ENCODE measurements at regions not wholly inside any gene's neighbourhood (a gene's known extent, or its start where the extent isn't known, plus 50 kb on each side); places are given as distances from the start of the nearest gene placed in this dataset.

GRCh38 chr11:79515781-79516180, 75.0 kb upstream of the TENM4 start:
- Mint-ChIP-seq H3K27me3 (ENCODE audit: low read depth) (no peaks in the 10 kb centered on the region; the same call in none of the 2 replicates), H3K4me3 (no peak overlapping the region), H3K27ac (no peak overlapping the region), H3K9me3 (no peaks in the 10 kb centered on the region; a peak in 1 of 5 replicates), H3K4me1 (peaks cover 12 to 24% of the 10 kb centered on the region in 2 experiments), H3K36me3 (ENCODE audit: insufficient read depth in 1 of 3, low read depth in 3 of 3) (no peaks in the 10 kb centered on the region)
- H3K9me3 ChIP-seq (ENCODE audit: control insufficient read depth, low read depth, low read length), result no peaks in the 10 kb centered on the region
- no peak overlapping the region for H3K27ac ChIP-seq (ENCODE audit: insufficient read length, low read depth, low read length)
- WGBS (ENCODE audit: extremely low coverage, insufficient read length, low lambda C conversion rate), result no CpG with 5 or more reads among the region's 1 CpG
- no peak overlapping the region for H3K56ac ChIP-seq (ENCODE audit: insufficient read length, low read depth, low read length)
- H2BK20ac ChIP-seq (ENCODE audit: low read depth, low read length, poor library complexity, severe bottlenecking), result no peak overlapping the region
- H3T11ph ChIP-seq (ENCODE audit: low read length), result no peak overlapping the region
- no peak overlapping the region for H3K23ac ChIP-seq (ENCODE audit: insufficient read length, low read depth, low read length)
- H3K27me3 ChIP-seq (ENCODE audit: insufficient read depth, low read length), result no peaks in the 10 kb centered on the region; the same call in 1 of the 2 replicates
- TF ChIP-seq CTCF (conservative IDR thresholded peaks at IDR 0.05), result no peak
- H2BK5ac ChIP-seq (ENCODE audit: insufficient read length, low read length), result no peak overlapping the region
- H4K91ac ChIP-seq (ENCODE audit: insufficient read length, low read depth, low read length), result no peak overlapping the region
- H2BK15ac ChIP-seq (ENCODE audit: low read depth, low read length), result no peak overlapping the region
- H3K4me1 ChIP-seq (ENCODE audit: insufficient read depth, low read length), result no peaks in the 10 kb centered on the region
- H3K4me2 ChIP-seq (ENCODE audit: insufficient read depth, insufficient read length, low read length), result no peak overlapping the region
- no peak overlapping the region for H2AFZ ChIP-seq (ENCODE audit: low read length)
- no peak overlapping the region for H2AK5ac ChIP-seq (ENCODE audit: insufficient read length, low read length)
- H4K5ac ChIP-seq (ENCODE audit: insufficient read length, low read depth, low read length), result no peak overlapping the region
- no peak overlapping the region for H3K14ac ChIP-seq (ENCODE audit: insufficient read depth, low read length)
- H3K9ac ChIP-seq (ENCODE audit: extremely low read depth, insufficient read length, low read length), result no peak overlapping the region
- no peak overlapping the region for H2BK120ac ChIP-seq (ENCODE audit: low read depth, low read length, poor library complexity, severe bottlenecking)
- no peak overlapping the region for H2BK12ac ChIP-seq (ENCODE audit: insufficient read length, low read depth, low read length)
- no peak for DNase-seq
- H3K79me1 ChIP-seq (ENCODE audit: insufficient read depth, low read depth, low read length, poor library complexity, severe bottlenecking), result no peaks in the 10 kb centered on the region
- H3K4ac ChIP-seq (ENCODE audit: low read depth, low read length), result no peak overlapping the region
- no peaks in the 10 kb centered on the region for H3K79me2 ChIP-seq (ENCODE audit: insufficient read depth, low read length)
- H4K20me1 ChIP-seq (ENCODE audit: control insufficient read depth, insufficient read depth, insufficient read length), result no peaks in the 10 kb centered on the region
- no peaks in the 10 kb centered on the region for H3K23me2 ChIP-seq (ENCODE audit: insufficient read length, low read depth, low read length, poor library complexity, severe bottlenecking)
- H3K18ac ChIP-seq (ENCODE audit: insufficient read length, low read depth, low read length), result no peak overlapping the region
- no peak overlapping the region for H4K8ac ChIP-seq (replicated peaks; ENCODE audit: insufficient read length, low read depth, low read length)

Data from H9 (cell line).